ENCODE measurements at regions not wholly inside any gene's neighbourhood (a gene's known extent, or its start where the extent isn't known, plus 50 kb on each side); places are given as distances from the start of the nearest gene placed in this dataset.

- TF ChIP-seq RAD21 (IDR thresholded peaks at IDR 0.05; ENCODE audit: low read depth): no peak
- TF ChIP-seq CTCF (IDR thresholded peaks at IDR 0.05 in 2 of 3, conservative IDR thresholded peaks at IDR 0.05 in 1 of 3; ENCODE audit: borderline replicate concordance in 1 of 3, insufficient read depth in 1 of 3, low read depth in 2 of 3, low read length in 2 of 3): no peak
- no peak for TF ChIP-seq POLR2AphosphoS5 (IDR thresholded peaks at IDR 0.05; ENCODE audit: low read depth, low read length)
- TF ChIP-seq ZNF274 (IDR thresholded peaks at IDR 0.05; ENCODE audit: low read depth, low read length): no peak
- no peak for TF ChIP-seq POLR2A (IDR thresholded peaks at IDR 0.05; ENCODE audit: borderline replicate concordance, extremely low read depth, insufficient read depth, insufficient read length)
- TF ChIP-seq MAX (IDR thresholded peaks at IDR 0.05): no peak
- TF ChIP-seq CEBPB (IDR thresholded peaks at IDR 0.05; ENCODE audit: low read depth): no peak
- TF ChIP-seq ZFX (IDR thresholded peaks at IDR 0.05): no peak
- TF ChIP-seq YY1 (IDR thresholded peaks at IDR 0.05; ENCODE audit: extremely low read depth, insufficient replicate concordance, low read depth, low read length): no peak
- TF ChIP-seq ATF3 (IDR thresholded peaks at IDR 0.05): no peak
- TF ChIP-seq SIN3A (IDR thresholded peaks at IDR 0.05; ENCODE audit: low read depth): no peak
Observed at GRCh38 chr1:232682248-232682647, 52.3 kb upstream of the SIPA1L2 start.
